ENCODE measurements at regions not wholly inside any gene's neighbourhood (a gene's known extent, or its start where the extent isn't known, plus 50 kb on each side); places are given as distances from the start of the nearest gene placed in this dataset.

- intact Hi-C loops (cut with DNase I; ENCODE audit: low total_unique reads), result no loop called here
- Histone ChIP-seq H3K4me3 (no peak overlapping the region), H3K27me3 (no peaks in the 10 kb centered on the region), H3K4me1 (no peaks in the 10 kb centered on the region), H3K27ac (no peak overlapping the region), H3K36me3 (no peaks in the 10 kb centered on the region), H3K9me3 (no peaks in the 10 kb centered on the region)
- DNase-seq, result no peak
- TF ChIP-seq CTCF (IDR thresholded peaks at IDR 0.05), result no peak
Observed at GRCh38 chr4:148800336-148800885, 358.2 kb upstream of the NR3C2 start.

GRCh38 chr4:148795156-148795864 lies 353.1 kb upstream of the NR3C2 start:
- no peak for TF ChIP-seq CTCF (IDR thresholded peaks at IDR 0.05)
- Histone ChIP-seq H3K4me3 (no peak overlapping the region), H3K27me3 (no peaks in the 10 kb centered on the region), H3K36me3 (no peaks in the 10 kb centered on the region), H3K27ac (no peak overlapping the region), H3K4me1 (no peaks in the 10 kb centered on the region), H3K9me3 (no peaks in the 10 kb centered on the region)
- no peak for DNase-seq
- intact Hi-C loops (cut with DNase I; ENCODE audit: low total_unique reads), result no loop called here

- Histone ChIP-seq H3K4me3 (no peak overlapping the region), H3K4me1 (no peaks in the 10 kb centered on the region), H3K36me3 (no peaks in the 10 kb centered on the region), H3K27ac (no peak overlapping the region), H3K27me3 (no peaks in the 10 kb centered on the region), H3K9me3 (no peaks in the 10 kb centered on the region)
- intact Hi-C loops (cut with DNase I; ENCODE audit: low total_unique reads), result no loop called here
- DNase-seq, result no peak
- TF ChIP-seq CTCF (IDR thresholded peaks at IDR 0.05), result no peak
Observed at GRCh38 chr4:148793221-148793620, 351.0 kb upstream of the NR3C2 start.

GRCh38 chr4:148790691-148791090 lies 348.5 kb upstream of the NR3C2 start:
- H3K27ac ChIP-seq, result no peak overlapping the region
- DNase-seq, result no peak
- H3K9me3 ChIP-seq, result no peaks in the 10 kb centered on the region
- intact Hi-C loops (cut with DNase I; ENCODE audit: low total_unique reads), result no loop called here
- H3K27me3 ChIP-seq, result no peaks in the 10 kb centered on the region
- no peaks in the 10 kb centered on the region for H3K4me1 ChIP-seq
- no peak overlapping the region for H3K4me3 ChIP-seq
- H3K36me3 ChIP-seq, result no peaks in the 10 kb centered on the region
- no peak for TF ChIP-seq CTCF (IDR thresholded peaks at IDR 0.05)

- intact Hi-C loops (cut with DNase I; ENCODE audit: low total_unique reads), result no loop called here
Observed at GRCh38 chr4:148790246-148790645, 348.0 kb upstream of the NR3C2 start.

More at GRCh38 chr4:148790246-148790645, 348.0 kb upstream of the NR3C2 start:
- H3K9me3 ChIP-seq, result no peaks in the 10 kb centered on the region
- no peaks in the 10 kb centered on the region for H3K27me3 ChIP-seq
- DNase-seq, result no peak
- H3K36me3 ChIP-seq, result no peaks in the 10 kb centered on the region
- no peaks in the 10 kb centered on the region for H3K4me1 ChIP-seq
- no peak for TF ChIP-seq CTCF (IDR thresholded peaks at IDR 0.05)
- H3K4me3 ChIP-seq, result no peak overlapping the region
- H3K27ac ChIP-seq, result no peak overlapping the region

Data from tibial artery (tissue), 4 donors.